T follicular helper cell (primary cell): ENCODE measurements at regions not wholly inside any gene's neighbourhood (a gene's known extent, or its start where the extent isn't known, plus 50 kb on each side); places are given as distances from the start of the nearest gene placed in this dataset.
"Not testable (repeated sequence)": the region's sequence is repeated elsewhere in the genome, so short reads cannot be mapped to it uniquely, and the experiment has no call there.

Experiments used
- DNase-seq: peaks from one replicate; pipeline ENCODE4 v3.0.0-alpha.2; 2020; ENCODE audit warnings: low read depth

- no peak for DNase-seq
These were observed 59.2 kb downstream of the C9orf50 start for GRCh38 chr9:129561594-129562281.

- no peak for DNase-seq
These were observed 60.0 kb downstream of the C9orf50 start for GRCh38 chr9:129560881-129561306.

GRCh38 chr9:129559506-129559881 lies 61.4 kb downstream of the C9orf50 start:
- DNase-seq: no peak

GRCh38 chr9:129558551-129559505 lies 62.1 kb downstream of the C9orf50 start:
- no peak for DNase-seq

GRCh38 chr9:129558063-129558550 lies 62.8 kb downstream of the C9orf50 start:
- DNase-seq: no peak

- no peak for DNase-seq
These were observed 63.5 kb downstream of the C9orf50 start for GRCh38 chr9:129557192-129558036.

- DNase-seq: no peak
These were observed 64.3 kb downstream of the C9orf50 start for GRCh38 chr9:129556491-129557191.

- no peak for DNase-seq
These were observed 65.2 kb downstream of the C9orf50 start for GRCh38 chr9:129555512-129556215.

GRCh38 chr9:129554649-129555048 lies 66.3 kb downstream of the C9orf50 start:
- no peak for DNase-seq

GRCh38 chr9:129553277-129553676 lies 67.6 kb downstream of the C9orf50 start:
- no peak for DNase-seq

- DNase-seq: no peak
These were observed 68.8 kb downstream of the C9orf50 start for GRCh38 chr9:129552064-129552463.

GRCh38 chr9:129551393-129551973 lies 69.4 kb downstream of the C9orf50 start:
- no peak for DNase-seq

GRCh38 chr9:129550977-129551376 lies 69.9 kb downstream of the C9orf50 start:
- not testable (repeated sequence) for DNase-seq

GRCh38 chr9:129550199-129550839 lies 70.6 kb downstream of the C9orf50 start:
- DNase-seq: no peak

- no peak for DNase-seq
These were observed 71.2 kb downstream of the C9orf50 start for GRCh38 chr9:129549684-129550083.

- no peak for DNase-seq
These were observed 71.8 kb downstream of the C9orf50 start for GRCh38 chr9:129549139-129549538.

- no peak for DNase-seq
These were observed 72.2 kb downstream of the C9orf50 start for GRCh38 chr9:129548571-129549135.

GRCh38 chr9:129547869-129548570 lies 72.9 kb downstream of the C9orf50 start:
- no peak for DNase-seq

- no peak for DNase-seq
These were observed 73.8 kb downstream of the C9orf50 start for GRCh38 chr9:129547063-129547462.
